ENCODE measurements at regions not wholly inside any gene's neighbourhood (a gene's known extent, or its start where the extent isn't known, plus 50 kb on each side); places are given as distances from the start of the nearest gene placed in this dataset.
A peak's percentile ranks its signal among the peaks of the same experiment; 100 is the strongest.
"Not testable (repeated sequence)": the region's sequence is repeated elsewhere in the genome, so short reads cannot be mapped to it uniquely, and the experiment has no call there.

- DNase-seq, result peak; percentile 36
Observed at GRCh38 chr4:74505355-74505978, 60.5 kb downstream of the AREG start.

GRCh38 chr4:74509363-74509762 is 64.4 kb downstream of the AREG start:
- DNase-seq, result not testable (repeated sequence)

- DNase-seq, result no peak
Observed at GRCh38 chr4:74516303-74516702, 71.4 kb downstream of the AREG start.

GRCh38 chr4:74517996-74518395 is 73.1 kb downstream of the AREG start:
- no peak for DNase-seq

- DNase-seq, result no peak
Observed at GRCh38 chr4:74522251-74522991, 77.5 kb downstream of the AREG start.

GRCh38 chr4:74523096-74523495 is 78.2 kb downstream of the AREG start:
- DNase-seq, result no peak

- no peak for DNase-seq
Observed at GRCh38 chr4:74524985-74525384, 80.0 kb downstream of the AREG start.

- DNase-seq, result no peak
Observed at GRCh38 chr4:74527049-74527448, 82.1 kb downstream of the AREG start.

- no peak for DNase-seq
Observed at GRCh38 chr4:74528178-74528577, 83.2 kb downstream of the AREG start.

- no peak for DNase-seq
Observed at GRCh38 chr4:74529284-74530041, 84.5 kb downstream of the AREG start.

- peak; percentile 87 for DNase-seq
Observed at GRCh38 chr4:74531963-74532794, 87.2 kb downstream of the AREG start.

GRCh38 chr4:74534121-74534520 is 89.2 kb downstream of the AREG start:
- DNase-seq, result no peak

- peak; percentile 48 for DNase-seq
Observed at GRCh38 chr4:74534936-74535335, 90.0 kb downstream of the AREG start.

GRCh38 chr4:74535512-74535911 is 90.6 kb downstream of the AREG start:
- no peak for DNase-seq

- DNase-seq, result no peak
Observed at GRCh38 chr4:74536557-74536956, 91.6 kb downstream of the AREG start.

- no peak for DNase-seq
Observed at GRCh38 chr4:74537459-74537858, 92.5 kb downstream of the AREG start.

- DNase-seq, result peak; percentile 40
Observed at GRCh38 chr4:74539044-74539790, 94.3 kb downstream of the AREG start.

- DNase-seq, result peak; percentile 65
Observed at GRCh38 chr4:74540193-74540592, 95.3 kb downstream of the AREG start.

- DNase-seq, result no peak
Observed at GRCh38 chr4:74541667-74542066, 96.7 kb downstream of the AREG start.

GRCh38 chr4:74543231-74543781 is 98.4 kb downstream of the AREG start:
- no peak for DNase-seq

GRCh38 chr4:74543983-74544382 is 99.0 kb downstream of the AREG start:
- DNase-seq, result peak; percentile 76

All from fibroblast of skin of right quadriceps (primary cell).